Neural cell (in vitro differentiated cells): ENCODE measurements at regions not wholly inside any gene's neighbourhood (a gene's known extent, or its start where the extent isn't known, plus 50 kb on each side); places are given as distances from the start of the nearest gene placed in this dataset.

Experiments used
- EZH2 ChIP-seq: fragments of 200-600, 300-800 bp; shearing (Covaris generic), sonication (generic); IDR thresholded peaks from 2 replicates; pipeline ENCODE4 v1.6.1; 2014; ENCODE audit warnings: antibody characterized with exemption, low read length, borderline replicate concordance, mild to moderate bottlenecking; ENCODE audit not compliant: insufficient read depth, poor library complexity, severe bottlenecking
- MXI1 ChIP-seq: fragments of 450-650 bp; conservative IDR thresholded peaks from 2 replicates; pipeline ENCODE4 v1.6.1; 2014; ENCODE audit warnings: antibody characterized with exemption, mild to moderate bottlenecking; ENCODE audit not compliant: poor library complexity, severe bottlenecking
- POLR2AphosphoS5 ChIP-seq: IDR thresholded peaks from 2 replicates; pipeline ENCODE4 v1.6.1; 2012
- SMC3 ChIP-seq: fragments of 450-650 bp; conservative IDR thresholded peaks from 2 replicates; pipeline ENCODE4 v1.6.1; 2014; ENCODE audit warnings: antibody characterized with exemption, mild to moderate bottlenecking, moderate library complexity; ENCODE audit not compliant: poor library complexity
- TF ChIP-seq, protein P1 (sequence below): fragments of 450-650 bp; IDR thresholded peaks from 2 replicates; pipeline ENCODE4 v1.5.1; 2014; ENCODE audit warnings: antibody characterized with exemption, mild to moderate bottlenecking, moderate library complexity; ENCODE audit not compliant: poor library complexity, severe bottlenecking

DNA sequence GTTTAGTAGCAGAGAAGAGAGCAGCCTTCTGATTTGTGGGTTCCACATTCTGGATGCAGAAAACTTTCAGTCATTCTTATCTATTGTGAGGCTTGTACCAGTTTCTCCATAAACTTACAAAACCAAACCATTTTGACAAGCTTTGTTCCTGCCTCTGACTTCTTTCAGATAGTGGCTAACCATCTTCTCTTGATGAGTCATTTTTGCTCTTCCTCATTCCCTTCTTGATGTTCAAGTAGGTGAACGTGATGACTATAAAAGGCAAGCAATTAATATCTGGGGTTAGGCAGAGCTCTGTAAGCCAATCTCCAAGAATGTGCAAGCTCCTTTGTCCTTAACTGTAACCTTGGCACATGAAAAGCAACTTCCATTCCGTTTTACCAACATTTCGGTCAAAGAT is 2083.1 kb upstream of the PIK3C3 start:
- TF ChIP-seq, protein P1, sequence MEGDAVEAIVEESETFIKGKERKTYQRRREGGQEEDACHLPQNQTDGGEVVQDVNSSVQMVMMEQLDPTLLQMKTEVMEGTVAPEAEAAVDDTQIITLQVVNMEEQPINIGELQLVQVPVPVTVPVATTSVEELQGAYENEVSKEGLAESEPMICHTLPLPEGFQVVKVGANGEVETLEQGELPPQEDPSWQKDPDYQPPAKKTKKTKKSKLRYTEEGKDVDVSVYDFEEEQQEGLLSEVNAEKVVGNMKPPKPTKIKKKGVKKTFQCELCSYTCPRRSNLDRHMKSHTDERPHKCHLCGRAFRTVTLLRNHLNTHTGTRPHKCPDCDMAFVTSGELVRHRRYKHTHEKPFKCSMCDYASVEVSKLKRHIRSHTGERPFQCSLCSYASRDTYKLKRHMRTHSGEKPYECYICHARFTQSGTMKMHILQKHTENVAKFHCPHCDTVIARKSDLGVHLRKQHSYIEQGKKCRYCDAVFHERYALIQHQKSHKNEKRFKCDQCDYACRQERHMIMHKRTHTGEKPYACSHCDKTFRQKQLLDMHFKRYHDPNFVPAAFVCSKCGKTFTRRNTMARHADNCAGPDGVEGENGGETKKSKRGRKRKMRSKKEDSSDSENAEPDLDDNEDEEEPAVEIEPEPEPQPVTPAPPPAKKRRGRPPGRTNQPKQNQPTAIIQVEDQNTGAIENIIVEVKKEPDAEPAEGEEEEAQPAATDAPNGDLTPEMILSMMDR, result no peak
- no peak for TF ChIP-seq POLR2AphosphoS5
- TF ChIP-seq EZH2, result no peak
- no peak for TF ChIP-seq MXI1
- TF ChIP-seq SMC3, result no peak
